Esophagus squamous epithelium (tissue), 4 donors: ENCODE measurements at regions not wholly inside any gene's neighbourhood (a gene's known extent, or its start where the extent isn't known, plus 50 kb on each side); places are given as distances from the start of the nearest gene placed in this dataset.

ENCODE experiments used
- POLR2A ChIP-seq, 4 donors: fragments of 450-650 bp; IDR thresholded peaks; one replicate each; pipeline ENCODE4 v1.6.1; 2017; ENCODE audit warnings: antibody characterized with exemption in 4 of 4, mild to moderate bottlenecking in 4 of 4, moderate library complexity in 3 of 4
- TF ChIP-seq, protein P1 (sequence below), 6 experiments: fragments of 450-650 bp in 4 of 6; fragments of 200-600 bp in 2 of 6; sonication (generic) in 2 of 6; IDR thresholded peaks; one replicate each; pipeline ENCODE4 v1.5.1; 2016 to 2019; ENCODE audit warnings: antibody characterized with exemption in 6 of 6, mild to moderate bottlenecking in 4 of 6, moderate library complexity in 4 of 6

DNA sequence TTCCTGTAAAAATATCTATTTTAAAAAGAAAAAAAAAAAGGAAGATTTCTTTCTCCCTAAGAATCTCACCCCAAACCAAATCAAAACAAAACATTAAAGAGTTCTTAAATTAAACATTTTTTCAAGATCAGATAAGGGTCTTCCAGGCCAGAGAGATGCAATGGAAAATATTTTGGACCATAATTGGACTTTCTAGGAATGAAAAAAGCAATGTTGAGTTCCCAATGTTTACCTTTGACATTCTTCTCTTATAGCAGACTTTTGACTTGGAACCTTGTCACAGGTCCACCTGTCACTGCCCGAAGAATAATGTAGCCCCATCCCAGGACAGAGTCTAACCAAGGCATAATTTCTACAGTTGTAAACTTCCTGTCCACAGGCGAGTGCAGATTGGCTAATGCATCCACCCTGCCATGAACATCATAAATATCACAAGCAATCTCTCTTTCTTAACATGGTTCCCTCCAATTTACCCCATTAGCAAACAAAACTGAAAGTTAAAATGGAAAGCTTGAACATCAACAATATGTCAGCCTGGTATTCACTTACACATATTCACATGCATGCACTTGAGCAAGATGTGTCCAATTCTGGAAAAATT, 121.7 kb upstream of the ZNF366 start:
- TF ChIP-seq, protein P1, sequence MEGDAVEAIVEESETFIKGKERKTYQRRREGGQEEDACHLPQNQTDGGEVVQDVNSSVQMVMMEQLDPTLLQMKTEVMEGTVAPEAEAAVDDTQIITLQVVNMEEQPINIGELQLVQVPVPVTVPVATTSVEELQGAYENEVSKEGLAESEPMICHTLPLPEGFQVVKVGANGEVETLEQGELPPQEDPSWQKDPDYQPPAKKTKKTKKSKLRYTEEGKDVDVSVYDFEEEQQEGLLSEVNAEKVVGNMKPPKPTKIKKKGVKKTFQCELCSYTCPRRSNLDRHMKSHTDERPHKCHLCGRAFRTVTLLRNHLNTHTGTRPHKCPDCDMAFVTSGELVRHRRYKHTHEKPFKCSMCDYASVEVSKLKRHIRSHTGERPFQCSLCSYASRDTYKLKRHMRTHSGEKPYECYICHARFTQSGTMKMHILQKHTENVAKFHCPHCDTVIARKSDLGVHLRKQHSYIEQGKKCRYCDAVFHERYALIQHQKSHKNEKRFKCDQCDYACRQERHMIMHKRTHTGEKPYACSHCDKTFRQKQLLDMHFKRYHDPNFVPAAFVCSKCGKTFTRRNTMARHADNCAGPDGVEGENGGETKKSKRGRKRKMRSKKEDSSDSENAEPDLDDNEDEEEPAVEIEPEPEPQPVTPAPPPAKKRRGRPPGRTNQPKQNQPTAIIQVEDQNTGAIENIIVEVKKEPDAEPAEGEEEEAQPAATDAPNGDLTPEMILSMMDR (IDR thresholded peaks at IDR 0.05) = no peak
- TF ChIP-seq POLR2A (IDR thresholded peaks at IDR 0.05) = no peak
